ENCODE measurements at regions not wholly inside any gene's neighbourhood (a gene's known extent, or its start where the extent isn't known, plus 50 kb on each side); places are given as distances from the start of the nearest gene placed in this dataset.

- no peak overlapping the region for H3K27ac ChIP-seq
- TF ChIP-seq ZFX (IDR thresholded peaks at IDR 0.05; ENCODE audit: borderline replicate concordance) (no peak), CTCF (IDR thresholded peaks at IDR 0.05) (no peak)
Measured at GRCh38 chr5:29614206-29614605, 1579.3 kb upstream of the CDH6 start.

- H3K27ac ChIP-seq = no peak overlapping the region
- TF ChIP-seq ZFX (IDR thresholded peaks at IDR 0.05; ENCODE audit: borderline replicate concordance) = no peak
- TF ChIP-seq CTCF (IDR thresholded peaks at IDR 0.05) = no peak
Measured at GRCh38 chr5:29588236-29588635, 1605.2 kb upstream of the CDH6 start.

- no peak overlapping the region for H3K27ac ChIP-seq
- TF ChIP-seq CTCF (IDR thresholded peaks at IDR 0.05) = no peak
- TF ChIP-seq ZFX (IDR thresholded peaks at IDR 0.05; ENCODE audit: borderline replicate concordance) = no peak
Measured at GRCh38 chr5:29587832-29588231, 1605.7 kb upstream of the CDH6 start.

- TF ChIP-seq ZFX (IDR thresholded peaks at IDR 0.05; ENCODE audit: borderline replicate concordance) = no peak
- no peak for TF ChIP-seq CTCF (IDR thresholded peaks at IDR 0.05)
Measured at GRCh38 chr5:29568028-29568427, 1625.5 kb upstream of the CDH6 start.

GRCh38 chr5:29561564-29561963 lies 1631.9 kb upstream of the CDH6 start:
- TF ChIP-seq CTCF (IDR thresholded peaks at IDR 0.05) = no peak
- TF ChIP-seq ZFX (IDR thresholded peaks at IDR 0.05; ENCODE audit: borderline replicate concordance) = no peak
- no peak overlapping the region for H3K27ac ChIP-seq

More at GRCh38 chr5:29568028-29568427, 1625.5 kb upstream of the CDH6 start:
- H3K27ac ChIP-seq = no peak overlapping the region

- no peak overlapping the region for H3K27ac ChIP-seq
- TF ChIP-seq ZFX (IDR thresholded peaks at IDR 0.05; ENCODE audit: borderline replicate concordance) (no peak), CTCF (IDR thresholded peaks at IDR 0.05) (no peak)
Measured at GRCh38 chr5:29550523-29550922, 1643.0 kb upstream of the CDH6 start.

GRCh38 chr5:29548262-29548661 lies 1645.2 kb upstream of the CDH6 start:
- TF ChIP-seq CTCF (IDR thresholded peaks at IDR 0.05) (no peak), ZFX (IDR thresholded peaks at IDR 0.05; ENCODE audit: borderline replicate concordance) (no peak)
- H3K27ac ChIP-seq = no peak overlapping the region
